HG03139 (cell line): ENCODE measurements at regions not wholly inside any gene's neighbourhood (a gene's known extent, or its start where the extent isn't known, plus 50 kb on each side); places are given as distances from the start of the nearest gene placed in this dataset.
"Not testable (repeated sequence)": the region's sequence is repeated elsewhere in the genome, so short reads cannot be mapped to it uniquely, and the experiment has no call there.

ENCODE experiments used
- ATAC-seq: cut with Tn5 transposase; IDR thresholded peaks from one replicate; pipeline ENCODE4 v1.9.1; 2021; ENCODE audit not compliant: unreplicated experiment

DNA sequence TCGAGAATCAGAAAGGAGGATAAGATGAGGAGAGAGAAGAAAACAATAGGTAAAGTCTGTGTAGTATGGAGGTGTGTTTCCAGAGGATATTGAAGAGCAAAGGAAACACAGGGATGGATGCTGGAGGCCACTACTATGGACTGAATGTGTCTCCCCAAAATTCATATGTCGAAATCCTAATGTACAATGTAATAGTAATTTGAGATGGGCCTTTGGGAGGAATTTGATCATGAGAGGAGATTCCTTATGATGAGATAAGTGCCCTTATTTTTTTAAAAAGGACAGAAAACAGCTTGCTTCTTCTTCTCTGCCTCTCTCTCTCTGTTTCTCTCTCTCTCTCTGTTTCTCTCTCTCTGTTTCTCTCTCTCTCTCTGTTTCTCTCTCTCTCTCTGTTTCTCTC is 602.2 kb upstream of the ADAMTS5 start:
- ATAC-seq: no peak

DNA sequence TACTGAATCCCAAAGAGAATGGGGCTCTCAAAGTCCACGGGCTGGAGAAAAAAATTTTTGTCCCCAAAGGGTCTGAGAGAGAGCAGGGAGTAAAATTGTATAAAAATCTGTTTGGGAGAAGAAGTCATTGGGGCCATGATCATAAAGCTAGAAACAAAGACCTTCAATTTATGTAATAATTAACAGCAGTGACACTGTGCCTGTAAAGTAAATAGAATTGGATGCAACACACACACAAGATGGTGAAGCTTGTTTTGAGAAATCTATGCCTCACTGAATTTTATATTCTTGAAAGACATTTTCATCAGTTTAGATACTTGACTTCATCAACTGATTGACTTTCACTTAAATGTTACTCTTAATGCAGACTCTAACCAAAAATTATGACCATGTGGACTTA is 600.5 kb upstream of the ADAMTS5 start:
- no peak for ATAC-seq

DNA sequence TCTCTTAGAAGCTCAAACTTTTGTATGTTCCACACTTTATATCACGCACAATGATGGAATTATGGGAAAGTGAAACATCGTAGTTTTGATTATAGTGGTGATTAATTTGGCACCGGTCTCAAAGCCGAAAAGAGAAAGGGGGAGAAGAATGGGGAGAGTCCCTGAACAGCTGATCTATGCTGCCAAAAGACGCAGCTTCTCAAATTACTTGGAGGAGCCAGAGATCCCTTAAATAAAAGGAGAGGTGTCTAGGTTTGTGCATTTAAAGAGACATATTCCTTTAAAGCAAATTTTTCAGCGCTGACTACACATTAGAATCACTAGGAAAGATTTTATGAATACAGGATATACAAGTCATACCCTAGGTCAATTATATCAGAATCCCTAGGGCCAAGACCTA is 599.6 kb upstream of the ADAMTS5 start:
- no peak for ATAC-seq

DNA sequence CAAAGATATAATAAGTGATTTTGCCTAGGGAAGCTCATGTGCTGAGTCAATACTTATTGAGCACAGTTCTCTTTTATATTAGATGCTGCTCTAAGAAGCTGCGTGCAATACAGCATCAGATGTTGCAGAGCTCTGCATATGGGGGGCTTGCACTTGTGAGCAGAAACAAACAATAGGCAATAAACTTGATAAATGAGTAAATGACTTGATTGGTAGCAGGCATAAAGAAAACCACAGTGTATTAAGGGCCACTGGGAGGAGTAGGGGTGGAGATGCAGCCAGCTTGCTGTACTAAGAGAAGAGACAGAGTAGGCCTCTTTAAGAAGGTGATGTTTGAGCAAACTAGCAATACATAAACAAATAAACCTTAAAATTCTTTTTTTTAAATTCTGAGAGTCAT is 598.5 kb upstream of the ADAMTS5 start:
- ATAC-seq: no peak

DNA sequence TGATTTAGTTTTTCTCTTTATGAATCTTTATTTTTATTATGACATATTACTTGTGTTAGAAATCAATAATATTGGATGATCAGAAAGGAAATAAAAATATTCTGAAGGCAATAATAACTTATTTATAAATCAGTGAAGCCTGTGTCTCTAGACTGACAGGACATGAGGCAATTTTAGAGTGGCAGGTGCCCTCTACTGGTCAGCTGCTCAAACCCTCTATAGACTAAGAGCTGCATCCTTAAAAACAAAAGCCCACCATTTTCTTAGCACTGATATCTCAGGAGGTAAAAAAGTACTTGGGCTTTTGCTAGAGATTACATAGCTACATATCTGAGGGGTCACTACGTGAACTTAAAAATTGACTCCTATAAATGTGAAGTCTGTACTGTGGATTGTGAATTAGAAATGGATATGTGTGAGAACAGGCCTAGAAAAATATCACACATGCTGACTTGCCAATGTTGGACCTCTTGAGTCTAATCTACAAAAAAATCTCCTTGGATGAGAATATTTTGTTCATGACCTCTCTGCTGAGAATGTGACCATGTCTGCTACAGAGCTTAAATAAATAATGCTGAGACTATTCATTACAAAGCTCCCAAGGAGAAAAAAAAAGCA is 597.9 kb upstream of the ADAMTS5 start:
- no peak for ATAC-seq

DNA sequence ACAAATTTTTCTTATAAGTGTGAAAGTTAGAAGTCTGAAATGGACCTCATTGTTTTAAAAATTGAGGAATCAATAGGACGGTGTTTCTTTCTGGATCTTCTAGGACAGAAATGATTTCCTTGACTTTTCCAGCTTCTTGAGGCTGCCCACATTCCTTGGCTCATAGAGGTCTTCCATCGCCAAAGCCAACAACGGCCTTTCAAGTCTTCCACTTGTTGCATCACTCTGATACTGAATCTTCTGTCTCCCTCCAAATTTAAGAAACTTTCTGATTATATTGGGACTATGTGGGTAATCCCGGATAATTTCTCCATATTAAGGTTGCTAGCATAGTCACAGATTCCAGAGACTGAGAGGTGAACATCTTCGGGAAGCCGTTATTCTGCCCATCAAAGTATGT is 595.4 kb upstream of the ADAMTS5 start:
- no peak for ATAC-seq

DNA sequence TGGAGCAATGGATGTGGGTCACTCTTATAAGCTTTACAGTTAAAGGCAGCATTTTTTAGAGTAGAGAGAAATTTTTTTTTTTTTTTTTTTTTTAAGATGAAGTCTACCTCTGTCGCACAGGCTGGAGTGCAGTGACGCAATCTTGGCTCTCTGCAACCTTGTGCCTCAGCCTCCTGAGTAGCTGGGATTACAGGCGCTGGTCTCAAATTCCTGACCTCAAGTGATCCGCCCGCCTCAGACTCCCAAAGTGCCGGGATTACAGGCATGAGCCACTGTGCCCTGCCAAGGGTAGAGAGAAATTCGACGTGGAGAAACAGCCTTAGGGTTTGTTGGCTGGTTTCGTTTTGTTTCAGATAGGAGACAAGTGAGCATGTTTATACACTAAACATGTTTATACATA is 594.2 kb upstream of the ADAMTS5 start:
- ATAC-seq: no peak

DNA sequence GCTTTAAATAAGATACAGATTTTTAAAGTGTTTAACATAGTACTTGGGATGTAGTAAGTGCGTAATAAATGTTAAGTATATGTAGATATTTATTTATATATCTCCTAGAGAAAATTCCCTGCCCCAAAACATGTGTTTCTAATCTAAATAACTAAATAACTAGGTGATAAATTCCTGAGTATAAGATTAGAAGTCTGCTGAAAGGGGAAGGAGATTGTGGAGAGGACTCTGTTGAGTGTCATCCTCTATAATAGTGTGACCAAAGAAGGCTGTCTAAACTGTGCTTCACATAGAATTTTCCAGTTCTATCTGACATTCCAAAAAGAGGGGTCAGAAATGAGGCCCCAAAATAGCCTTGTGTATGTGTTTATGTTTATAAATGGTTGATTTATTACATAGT is 590.5 kb upstream of the ADAMTS5 start:
- ATAC-seq: no peak

DNA sequence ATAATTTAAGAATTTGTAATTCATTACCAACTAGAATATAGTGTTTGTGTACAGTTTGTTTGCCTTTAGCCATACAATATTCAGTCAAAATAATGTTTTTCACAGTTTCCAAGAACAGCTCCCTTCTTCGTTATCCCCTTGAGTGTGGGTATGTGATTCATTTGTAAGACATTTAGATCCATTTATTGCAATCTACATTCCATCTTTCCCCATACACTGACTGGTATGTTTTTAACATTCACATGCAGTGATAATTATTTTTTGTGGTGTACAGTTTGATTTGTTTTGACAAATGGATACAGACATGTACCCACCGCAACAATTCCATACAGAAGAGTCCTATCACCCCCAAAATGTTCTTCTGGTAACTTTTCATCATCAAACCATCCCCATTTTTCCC is 589.1 kb upstream of the ADAMTS5 start:
- no peak for ATAC-seq

DNA sequence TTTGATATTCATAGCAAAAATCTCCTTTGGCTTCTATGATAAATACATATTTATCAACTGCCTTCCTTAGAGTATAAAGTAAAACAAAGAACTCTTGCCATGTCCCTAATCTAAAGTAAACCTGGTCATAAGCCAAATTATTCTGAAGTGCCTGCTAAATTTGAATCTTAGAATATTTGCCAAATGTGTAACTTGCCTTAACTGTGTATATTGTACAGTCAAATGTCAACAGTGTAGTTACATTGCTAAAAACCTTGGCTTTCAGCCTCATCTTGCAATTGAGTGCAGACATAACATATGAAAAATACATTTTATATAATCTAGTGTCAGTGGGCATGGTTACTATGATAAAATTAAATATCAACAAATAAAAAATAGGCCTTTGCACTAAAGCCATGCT is 583.4 kb upstream of the ADAMTS5 start:
- ATAC-seq: no peak

DNA sequence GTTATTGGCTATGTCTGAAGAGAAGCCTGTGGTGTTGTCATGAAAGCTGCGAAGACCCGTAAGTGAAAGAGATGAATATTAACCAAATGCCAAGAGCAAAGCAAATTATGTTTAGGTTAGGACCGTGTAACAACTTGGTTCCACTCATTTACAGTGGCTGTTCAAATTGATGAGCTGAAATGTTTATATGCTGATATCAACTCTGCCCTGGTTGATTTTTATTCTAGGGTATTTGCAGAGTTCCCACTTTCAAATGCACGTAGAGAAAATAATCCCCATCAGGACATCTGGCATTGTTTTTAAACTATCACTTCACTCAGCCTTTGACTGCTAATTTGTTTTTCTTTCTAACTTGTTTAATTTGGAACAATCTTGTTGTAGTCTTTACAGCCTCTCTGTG is 581.6 kb upstream of the ADAMTS5 start:
- no peak for ATAC-seq

DNA sequence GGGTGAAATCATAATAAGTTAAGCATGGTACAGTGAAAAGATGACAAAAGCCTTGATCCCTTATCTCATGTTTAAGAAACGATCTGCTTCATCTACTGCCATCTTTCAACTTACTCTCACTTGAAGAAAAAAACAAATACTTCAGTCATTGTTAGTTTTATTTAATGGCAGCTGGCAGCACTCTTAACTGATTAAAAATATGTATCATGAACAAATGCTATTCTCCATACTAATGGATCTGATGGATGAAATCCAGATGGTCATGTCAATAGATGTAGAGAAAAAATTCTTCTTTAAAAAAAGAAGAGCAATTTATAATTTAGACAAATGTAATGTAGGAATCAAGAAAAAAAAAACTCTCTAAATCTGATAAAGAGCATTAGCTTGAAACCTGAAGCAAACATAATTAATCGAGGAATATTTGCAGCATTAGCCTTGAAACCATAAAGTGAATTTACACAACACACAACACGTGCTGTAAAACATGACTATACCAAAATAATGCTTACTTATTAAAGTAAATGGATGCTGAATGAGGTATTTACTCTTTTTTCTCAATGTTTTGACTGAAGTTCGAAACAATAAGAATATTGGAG is 579.0 kb upstream of the ADAMTS5 start:
- ATAC-seq: no peak

DNA sequence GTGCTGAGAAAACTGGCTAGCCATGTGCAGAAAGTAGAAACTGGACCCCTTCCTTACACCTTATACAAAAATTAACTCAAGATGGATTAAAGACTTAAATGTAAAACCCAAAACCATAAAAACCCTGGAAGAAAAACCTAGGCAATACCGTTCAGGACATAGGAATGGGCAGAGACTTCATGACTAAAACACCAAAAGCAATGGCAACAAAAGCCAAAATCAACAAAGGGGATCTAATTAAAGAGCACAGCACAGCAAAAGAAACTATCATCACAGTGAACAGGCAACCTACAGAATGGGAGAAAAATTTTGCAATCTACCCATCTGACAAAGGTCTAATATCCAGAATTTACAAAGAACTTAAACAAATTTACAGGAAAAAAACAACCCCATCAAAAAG is 575.2 kb upstream of the ADAMTS5 start:
- not testable (repeated sequence) for ATAC-seq

DNA sequence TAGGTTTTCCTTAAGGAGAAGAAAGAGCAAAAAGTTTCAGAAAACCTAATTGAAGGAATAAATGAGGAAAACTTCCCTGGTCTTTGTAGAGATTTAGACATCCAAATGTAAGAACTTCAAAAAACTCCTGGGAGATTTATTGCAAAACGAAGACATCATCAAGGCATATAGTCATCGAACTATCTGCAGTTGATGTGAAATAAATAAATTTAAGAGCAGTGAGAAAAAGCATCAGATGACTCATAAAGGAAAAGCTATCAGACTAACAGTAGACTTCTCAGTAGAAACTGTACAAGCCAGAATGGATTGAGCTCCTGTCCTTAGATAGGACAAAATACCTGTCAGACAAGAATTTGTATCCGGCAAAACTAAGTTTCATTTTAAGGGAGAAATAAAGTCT is 569.4 kb upstream of the ADAMTS5 start:
- no peak for ATAC-seq

DNA sequence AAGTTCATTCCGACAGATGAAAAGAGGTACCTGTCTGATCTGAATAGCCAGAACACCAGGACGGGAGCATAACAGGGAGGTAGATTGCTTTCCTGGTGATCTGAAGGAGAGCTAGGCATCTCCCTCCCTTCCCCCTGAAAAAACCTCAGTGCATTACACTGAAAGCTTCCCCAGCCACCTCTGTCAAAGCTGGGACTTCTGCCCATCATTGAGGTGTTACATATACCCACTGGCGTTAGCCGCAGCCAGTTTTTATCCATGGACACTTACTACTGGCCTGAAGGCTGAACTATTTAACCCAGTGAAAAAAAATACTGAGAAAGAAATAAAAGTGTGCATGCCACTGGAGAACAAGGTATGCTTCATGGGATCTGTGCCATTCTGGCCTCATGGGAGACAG is 568.3 kb upstream of the ADAMTS5 start:
- no peak for ATAC-seq

DNA sequence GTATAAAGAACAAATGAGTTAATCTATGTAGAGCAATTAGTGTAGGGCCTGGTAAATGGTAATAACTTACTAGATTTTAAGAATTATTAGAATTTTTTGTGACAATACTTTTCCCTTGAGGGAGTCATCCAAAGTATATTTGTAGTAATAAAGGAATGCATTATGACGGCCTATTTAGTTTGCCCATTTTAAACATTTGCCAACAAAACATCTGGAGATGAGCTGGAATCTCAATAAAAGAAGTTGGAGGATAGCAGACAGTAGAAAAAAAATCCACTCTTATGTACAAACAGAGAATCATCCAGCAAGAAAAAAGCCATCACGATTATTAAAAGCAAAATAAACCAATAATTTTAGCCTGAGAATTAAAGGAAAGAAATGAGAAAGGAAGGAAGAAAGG is 567.3 kb upstream of the ADAMTS5 start:
- no peak for ATAC-seq

DNA sequence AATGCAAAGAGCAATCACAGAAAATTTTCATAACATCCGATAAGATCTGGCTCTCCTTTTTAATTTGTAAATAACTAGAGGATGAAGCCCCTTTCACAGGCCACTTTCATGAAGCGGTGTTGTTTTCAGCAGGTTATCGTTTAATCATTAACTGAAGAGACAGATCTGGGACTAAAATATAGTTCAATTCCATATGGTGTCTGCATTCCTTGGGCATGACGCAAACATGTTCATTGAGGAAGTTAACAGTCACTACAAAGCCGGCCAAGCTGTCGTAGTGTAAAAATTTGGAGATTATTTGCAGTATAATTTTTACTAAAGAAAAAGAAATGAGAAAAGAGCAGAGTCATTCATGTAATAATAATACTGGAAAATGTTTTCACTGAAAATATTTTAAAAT is 565.2 kb upstream of the ADAMTS5 start:
- no peak for ATAC-seq

DNA sequence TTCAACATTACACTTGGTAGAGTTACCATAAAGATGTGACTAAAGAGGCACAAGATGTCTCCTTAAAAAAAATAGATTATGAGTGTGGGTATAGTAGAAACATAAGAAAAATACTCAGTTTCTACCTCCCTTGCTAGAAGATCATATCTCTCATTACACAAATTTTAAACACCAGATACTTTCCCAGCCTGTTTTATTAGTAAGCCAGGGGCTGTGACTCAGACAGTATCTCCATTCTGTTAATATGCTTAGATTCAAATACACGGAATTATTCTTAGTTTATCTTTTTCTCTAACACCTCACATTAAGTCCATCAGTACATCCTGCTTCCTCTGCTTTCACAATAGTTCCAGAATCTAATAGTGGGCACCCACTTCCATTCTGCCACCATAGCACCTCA is 561.8 kb upstream of the ADAMTS5 start:
- no peak for ATAC-seq

DNA sequence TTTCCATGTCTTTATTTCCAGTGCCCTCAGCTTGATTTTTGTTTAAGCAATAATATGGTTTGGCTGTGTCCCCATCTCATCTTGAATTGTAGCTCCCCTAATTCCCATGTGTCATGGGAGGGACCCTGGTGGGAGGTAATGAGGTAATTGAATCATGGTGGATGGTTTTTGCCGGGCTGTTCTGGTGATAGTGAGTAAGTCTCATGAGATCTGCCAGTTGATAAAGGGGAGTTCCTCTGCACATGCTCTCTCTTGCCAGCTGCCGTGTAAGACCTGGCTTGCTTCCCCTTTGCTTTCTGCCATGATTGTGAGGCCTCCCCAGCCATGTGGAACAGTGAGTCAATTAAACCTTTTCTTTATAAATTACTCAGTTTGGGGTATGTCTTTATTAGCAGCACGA is 559.6 kb upstream of the ADAMTS5 start:
- ATAC-seq: no peak

DNA sequence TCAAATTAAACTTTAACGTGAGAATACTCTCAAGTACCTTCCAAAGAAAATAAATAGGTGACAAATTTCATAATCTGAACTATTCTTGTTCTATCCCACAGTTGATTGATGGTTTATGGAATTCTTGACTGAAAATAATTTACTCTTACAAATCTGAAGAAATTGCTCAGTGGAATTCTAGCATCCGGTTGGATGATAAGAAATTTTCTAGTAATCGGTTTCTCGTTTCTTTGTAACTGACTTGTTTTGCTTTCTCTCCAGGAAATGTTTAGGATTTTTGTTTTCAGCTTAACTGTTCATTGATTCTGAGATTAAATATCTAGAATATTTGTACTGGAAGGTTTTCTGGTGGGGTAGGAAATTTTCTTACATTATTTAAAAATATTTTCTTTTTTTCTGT is 558.9 kb upstream of the ADAMTS5 start:
- ATAC-seq: no peak

DNA sequence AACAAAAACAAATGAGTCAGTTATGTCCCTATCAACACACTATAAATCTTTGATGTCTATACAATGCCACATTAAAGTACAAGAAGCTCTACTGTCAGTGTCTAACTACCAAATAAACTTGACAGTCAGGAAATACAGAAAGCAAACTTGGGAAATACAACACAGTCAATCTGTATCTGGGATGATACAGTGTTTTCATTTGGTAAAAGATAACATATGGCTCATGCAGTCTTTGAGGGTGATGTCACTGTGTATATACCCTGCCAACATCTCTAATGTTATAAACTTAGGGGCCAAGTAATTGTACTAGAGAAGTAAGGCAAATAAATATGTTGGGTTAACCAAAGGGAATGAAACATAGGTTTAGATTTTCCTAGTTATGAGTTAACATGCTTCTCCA is 552.5 kb upstream of the ADAMTS5 start:
- no peak for ATAC-seq

DNA sequence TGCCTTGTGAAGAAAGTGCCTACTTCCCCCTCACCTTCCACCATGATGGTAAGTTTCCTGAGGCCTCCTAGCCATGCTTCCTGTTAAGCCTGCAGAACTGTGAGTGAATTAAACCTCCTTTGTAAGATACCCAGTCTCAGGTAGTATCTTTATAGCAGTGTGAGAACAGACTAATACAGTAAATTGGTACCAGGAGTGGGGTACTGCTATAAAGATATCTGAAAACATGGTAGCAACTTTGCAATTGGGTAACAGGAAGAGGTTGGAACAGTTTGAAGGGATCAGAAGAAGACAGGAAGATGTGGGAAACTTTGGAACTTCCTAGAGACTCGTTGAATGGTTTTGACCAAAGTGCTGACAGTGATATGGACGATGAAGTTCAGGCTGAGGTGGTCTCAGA is 550.3 kb upstream of the ADAMTS5 start:
- not testable (repeated sequence) for ATAC-seq

DNA sequence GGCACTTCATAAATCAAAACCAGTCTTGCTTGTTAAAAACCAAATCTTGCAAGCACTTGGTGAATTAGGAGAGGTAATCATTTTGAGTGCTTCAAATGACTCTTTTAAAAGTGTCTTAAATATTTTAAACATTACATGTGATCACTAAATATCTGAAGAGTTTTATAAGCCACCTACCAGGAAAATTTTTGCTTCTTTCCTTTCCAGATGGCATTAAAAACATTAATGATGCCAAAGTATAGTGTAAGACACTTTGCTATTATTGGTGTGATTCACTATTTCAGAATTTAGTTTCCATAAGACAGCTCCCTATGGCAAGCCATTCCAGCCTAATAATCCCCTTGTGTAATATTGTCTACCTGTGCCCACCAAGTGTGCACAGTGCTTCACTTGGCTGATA is 548.8 kb upstream of the ADAMTS5 start:
- no peak for ATAC-seq
